NB4 (cell line): ENCODE measurements at regions not wholly inside any gene's neighbourhood (a gene's known extent, or its start where the extent isn't known, plus 50 kb on each side); places are given as distances from the start of the nearest gene placed in this dataset.
"Not testable (repeated sequence)": the region's sequence is repeated elsewhere in the genome, so short reads cannot be mapped to it uniquely, and the experiment has no call there.

Experiments used
- DNase-seq: peaks from one replicate; pipeline ENCODE4 v3.0.0; 2010; ENCODE audit warnings: low read depth
- H3K4me3 ChIP-seq: one replicate; pipeline ENCODE4 v1.5.1; 2011; ENCODE audit warnings: mild to moderate bottlenecking, low read depth, low read length, moderate library complexity
- MYC ChIP-seq: IDR thresholded peaks from 2 replicates; pipeline ENCODE4 v1.6.1; 2011; ENCODE audit warnings: low read depth, low read length
- POLR2A ChIP-seq: IDR thresholded peaks from 2 replicates; pipeline ENCODE4 v1.6.1; 2011; ENCODE audit warnings: mild to moderate bottlenecking; ENCODE audit not compliant: insufficient read length; ENCODE audit errors: extremely low read depth
- TF ChIP-seq, protein P1 (sequence below): IDR thresholded peaks from one replicate; pipeline ENCODE4 v1.5.1; 2012; ENCODE audit warnings: low read depth, low read length
- TF ChIP-seq, protein P2 (sequence below): IDR thresholded peaks from 2 replicates; pipeline ENCODE4 v1.6.1; 2011; ENCODE audit warnings: low read depth, low read length

DNA sequence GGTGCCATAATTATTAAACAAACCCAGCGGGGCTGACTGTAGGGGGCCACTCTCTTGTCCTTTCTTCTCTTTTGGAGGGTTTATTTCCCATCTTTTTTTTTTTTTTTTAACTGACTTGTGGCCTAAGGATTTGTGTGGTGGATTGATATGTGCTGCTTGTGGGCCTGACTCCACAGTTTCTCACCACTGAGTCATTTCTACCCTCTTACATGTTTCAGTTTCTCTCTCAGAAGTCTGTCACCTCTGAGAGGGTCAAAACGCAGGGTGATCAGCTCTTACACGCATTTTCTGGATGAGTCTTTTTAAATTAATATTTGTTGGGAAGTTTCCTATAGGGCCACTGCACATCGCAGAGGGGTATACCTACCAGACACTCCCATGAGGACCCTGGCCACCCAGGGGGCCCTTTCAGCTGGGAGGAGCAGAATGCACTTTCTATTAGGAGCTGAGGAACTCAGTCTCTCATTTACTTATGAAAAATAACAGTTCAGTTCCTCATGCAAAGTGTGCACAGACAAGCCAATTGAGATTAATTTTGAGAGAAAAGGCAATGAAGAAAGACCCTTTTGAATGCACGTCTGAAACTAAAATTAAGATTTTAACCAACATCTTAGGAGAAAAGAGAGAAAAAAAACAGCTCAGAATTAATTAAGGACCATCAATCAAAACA, 407.9 kb downstream of the TECRL start:
- no peak for DNase-seq
- no peak for TF ChIP-seq MYC
- TF ChIP-seq, protein P1, sequence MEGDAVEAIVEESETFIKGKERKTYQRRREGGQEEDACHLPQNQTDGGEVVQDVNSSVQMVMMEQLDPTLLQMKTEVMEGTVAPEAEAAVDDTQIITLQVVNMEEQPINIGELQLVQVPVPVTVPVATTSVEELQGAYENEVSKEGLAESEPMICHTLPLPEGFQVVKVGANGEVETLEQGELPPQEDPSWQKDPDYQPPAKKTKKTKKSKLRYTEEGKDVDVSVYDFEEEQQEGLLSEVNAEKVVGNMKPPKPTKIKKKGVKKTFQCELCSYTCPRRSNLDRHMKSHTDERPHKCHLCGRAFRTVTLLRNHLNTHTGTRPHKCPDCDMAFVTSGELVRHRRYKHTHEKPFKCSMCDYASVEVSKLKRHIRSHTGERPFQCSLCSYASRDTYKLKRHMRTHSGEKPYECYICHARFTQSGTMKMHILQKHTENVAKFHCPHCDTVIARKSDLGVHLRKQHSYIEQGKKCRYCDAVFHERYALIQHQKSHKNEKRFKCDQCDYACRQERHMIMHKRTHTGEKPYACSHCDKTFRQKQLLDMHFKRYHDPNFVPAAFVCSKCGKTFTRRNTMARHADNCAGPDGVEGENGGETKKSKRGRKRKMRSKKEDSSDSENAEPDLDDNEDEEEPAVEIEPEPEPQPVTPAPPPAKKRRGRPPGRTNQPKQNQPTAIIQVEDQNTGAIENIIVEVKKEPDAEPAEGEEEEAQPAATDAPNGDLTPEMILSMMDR, result no peak
- TF ChIP-seq POLR2A, result no peak
- TF ChIP-seq, protein P2, sequence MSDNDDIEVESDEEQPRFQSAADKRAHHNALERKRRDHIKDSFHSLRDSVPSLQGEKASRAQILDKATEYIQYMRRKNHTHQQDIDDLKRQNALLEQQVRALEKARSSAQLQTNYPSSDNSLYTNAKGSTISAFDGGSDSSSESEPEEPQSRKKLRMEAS, result no peak
- no peak overlapping the region for H3K4me3 ChIP-seq

DNA sequence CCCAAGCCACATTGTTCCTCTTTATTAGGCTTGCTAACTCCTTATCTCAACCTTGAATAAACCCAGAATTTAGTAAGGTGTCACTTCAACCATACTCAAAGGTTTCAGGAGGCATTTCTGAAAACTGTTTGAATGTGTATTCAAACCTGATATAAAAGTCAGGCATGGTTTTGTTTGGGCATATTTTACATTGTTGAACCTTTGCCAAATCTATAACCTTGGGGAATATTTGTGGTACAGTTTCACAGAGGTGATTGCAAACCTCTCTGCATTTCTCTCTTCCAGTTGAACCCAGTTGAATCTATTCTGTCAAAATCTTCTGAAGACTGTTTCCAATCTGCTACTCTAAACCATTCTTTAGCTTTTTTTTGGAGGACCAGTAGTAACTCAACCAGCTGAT, 409.0 kb downstream of the TECRL start:
- TF ChIP-seq POLR2A, result no peak
- TF ChIP-seq, protein P1, result no peak
- no peak for TF ChIP-seq MYC
- TF ChIP-seq, protein P2, result no peak
- DNase-seq, result no peak
- H3K4me3 ChIP-seq, result no peak overlapping the region

DNA sequence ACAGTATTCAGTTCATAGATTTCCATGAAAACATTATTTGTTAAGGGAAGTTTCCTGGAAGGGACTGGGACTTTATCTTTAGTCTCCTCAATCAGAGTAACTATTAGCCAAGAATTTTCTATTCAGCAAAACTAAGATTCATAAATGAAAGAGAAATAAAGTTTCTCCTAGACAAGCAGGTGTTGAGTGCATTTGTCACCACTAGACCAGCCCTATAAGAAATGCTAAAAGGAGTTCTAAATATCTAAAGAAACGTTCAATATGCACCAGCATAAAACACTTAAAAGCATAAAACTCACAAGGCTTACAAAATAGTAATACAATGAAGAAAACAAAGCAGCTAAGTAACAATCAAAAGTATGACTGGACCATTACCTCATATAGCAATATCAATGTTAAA, 423.0 kb downstream of the TECRL start:
- DNase-seq, result no peak
- H3K4me3 ChIP-seq, result no peak overlapping the region
- TF ChIP-seq POLR2A, result no peak
- no peak for TF ChIP-seq MYC
- TF ChIP-seq, protein P1, result no peak
- TF ChIP-seq, protein P2, result no peak

DNA sequence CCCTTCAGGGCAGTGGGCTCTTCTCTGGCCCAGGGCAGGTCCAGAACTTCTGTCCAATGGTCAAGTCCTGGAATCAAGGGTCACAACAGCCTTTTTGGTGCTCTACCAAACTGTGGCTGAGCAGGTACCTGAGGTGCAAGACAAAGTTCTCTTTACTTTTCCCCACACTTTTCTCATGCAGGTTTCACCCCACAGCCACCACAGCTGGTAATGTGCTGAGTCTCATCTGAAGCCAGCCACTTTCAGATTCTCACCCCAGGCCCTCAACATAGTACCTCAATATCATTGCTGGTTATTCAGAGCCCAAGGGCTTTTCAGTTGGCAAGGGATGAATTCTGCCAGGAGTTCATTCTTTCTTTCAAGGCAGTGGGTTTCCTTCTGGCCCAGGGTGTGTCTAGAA, 426.0 kb downstream of the TECRL start:
- no peak for DNase-seq
- TF ChIP-seq, protein P1, result no peak
- TF ChIP-seq, protein P2, result no peak
- TF ChIP-seq POLR2A (no peak), MYC (no peak)
- H3K4me3 ChIP-seq, result no peak overlapping the region

DNA sequence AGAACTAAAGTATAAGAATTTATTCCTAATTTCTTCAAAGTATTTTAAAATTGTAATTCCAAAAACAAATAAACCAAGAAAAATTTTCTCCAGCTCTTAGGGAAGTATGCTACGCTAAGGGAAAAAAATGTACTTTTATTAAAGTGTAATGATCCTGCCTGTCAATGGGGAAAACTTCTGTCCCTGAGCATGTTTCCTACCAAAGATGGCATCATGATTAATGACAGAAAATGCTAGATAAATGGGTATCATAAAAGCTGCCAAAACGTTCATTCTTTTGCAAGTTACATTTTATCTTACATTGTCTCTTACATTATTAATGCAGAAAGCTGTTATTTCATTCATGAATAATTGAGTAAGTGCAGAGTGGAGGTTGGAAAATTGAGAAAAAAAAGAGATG, 443.4 kb downstream of the TECRL start:
- no peak for TF ChIP-seq POLR2A
- TF ChIP-seq, protein P2, result no peak
- no peak for TF ChIP-seq MYC
- no peak for DNase-seq

DNA sequence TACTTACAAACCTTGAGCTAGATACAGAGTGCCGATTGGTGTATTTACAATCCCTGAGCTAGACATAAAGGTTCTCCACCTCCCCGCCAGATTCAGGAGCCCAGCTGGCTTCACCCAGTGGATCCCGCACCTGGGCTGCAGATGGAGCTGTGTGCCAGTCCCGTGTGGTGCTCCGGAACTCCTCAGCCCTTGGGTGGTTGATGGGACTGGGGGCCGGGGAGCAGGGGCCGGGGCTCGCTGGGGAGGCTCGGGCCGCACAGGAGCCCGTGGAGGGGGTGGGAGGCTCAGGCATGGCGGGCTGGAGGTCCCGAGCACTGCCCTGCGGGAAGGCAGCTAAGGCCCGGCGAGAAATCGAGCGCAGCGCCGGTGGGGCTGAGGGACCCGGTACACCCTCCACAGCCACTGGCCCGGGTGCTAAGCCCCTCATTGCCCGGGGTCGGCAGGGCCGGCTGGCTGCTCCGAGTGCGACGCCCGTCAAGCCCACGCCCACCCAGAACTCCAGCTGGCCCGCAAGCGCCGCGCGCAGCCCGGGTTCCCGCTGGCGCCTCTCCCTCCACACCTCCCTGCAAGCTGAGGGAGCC, 466.5 kb downstream of the TECRL start:
- DNase-seq, H3K4me3 ChIP-seq: not testable (repeated sequence)

More for the DNA sequence above, 443.4 kb downstream of the TECRL start:
- no peak overlapping the region for H3K4me3 ChIP-seq
